Endothelial cell of umbilical vein (primary cell): ENCODE measurements at regions not wholly inside any gene's neighbourhood (a gene's known extent, or its start where the extent isn't known, plus 50 kb on each side); places are given as distances from the start of the nearest gene placed in this dataset.

ENCODE experiments used
- BruUV-seq: library from RNA; stranded (reverse); fragments of 400-500 nt; replicated peaks from 2 replicates; lab custom pipeline; 2021; lab: Mats Ljungman, UMichigan
- CTCF ChIA-PET: fragments of 300-600, 350-600 bp; sonication (Branson Sonifier 250); formaldehyde crosslinking; loops from one replicate; lab custom pipeline; 2021; ENCODE audit warnings: antibody characterized with exemption, inconsistent platforms; lab: Charles Lee
- POLR2A ChIA-PET: fragments of 300-600, 350-600 bp; sonication (Branson Sonifier 250); formaldehyde crosslinking; loops from one replicate; lab custom pipeline; 2021; ENCODE audit warnings: antibody characterized with exemption, inconsistent platforms; lab: Charles Lee
- DNase-seq: peaks from one replicate; pipeline ENCODE4 v3.0.0-alpha.2; 2011; ENCODE audit warnings: low read depth, low spot score
- FAIRE-seq: peaks from 2 replicates; lab custom pipeline; 2011; peaks lifted over from hg19 to GRCh38; lab: Jason Lieb, UNC
- H2AFZ ChIP-seq: 2 replicates; pipeline ENCODE4 v1.6.0; 2012; ENCODE audit warnings: low read depth, low read length, control low read depth, inconsistent platforms
- H3K27ac ChIP-seq: 2 replicates; pipeline ENCODE4 v1.5.1; 2011; ENCODE audit warnings: low read depth, mild to moderate bottlenecking, control low read depth, low read length, moderate library complexity; ENCODE audit not compliant: insufficient read depth
- H3K27me3 ChIP-seq, 2 experiments: 2 replicates each; pipeline versions ENCODE4 v1.6.0 to v1.6.1; 2011; ENCODE audit warnings: low read length in 2 of 2, mixed read lengths in 1 of 2; ENCODE audit not compliant: control insufficient read depth in 2 of 2, insufficient read depth in 2 of 2
- H3K36me3 ChIP-seq, 2 experiments: 2 replicates in 1 of 2; 3 replicates in 1 of 2; pipeline ENCODE4 v1.5.1; 2011; ENCODE audit warnings: low read length in 2 of 2, mild to moderate bottlenecking in 1 of 2, moderate library complexity in 1 of 2; ENCODE audit not compliant: control insufficient read depth in 2 of 2, insufficient read depth in 2 of 2; ENCODE audit errors: extremely low read depth in 1 of 2
- H3K4me1 ChIP-seq: 3 replicates; pipeline ENCODE4 v1.5.1; 2011; ENCODE audit warnings: mild to moderate bottlenecking, low read length; ENCODE audit not compliant: control insufficient read depth, insufficient read depth; ENCODE audit errors: extremely low read depth
- H3K4me2 ChIP-seq: 2 replicates; pipeline ENCODE4 v1.6.1; 2011; ENCODE audit warnings: low read length, control low read depth, mixed read lengths; ENCODE audit not compliant: insufficient read depth
- H3K4me3 ChIP-seq, 3 experiments: fragments of 200-600 bp in 1 of 3; sonication (generic), shearing (Covaris generic) in 1 of 3; replicated peaks in 1 of 3; 2 replicates each; pipeline ENCODE4 v1.5.1; 2011 to 2016; ENCODE audit warnings: control low read depth in 3 of 3, low read length in 3 of 3, mild to moderate bottlenecking in 2 of 3, inconsistent platforms in 1 of 3, low read depth in 1 of 3, moderate library complexity in 1 of 3; ENCODE audit not compliant: insufficient read depth in 1 of 3
- H3K79me2 ChIP-seq: 2 replicates; pipeline ENCODE4 v1.6.0; 2012; ENCODE audit warnings: low read length, inconsistent platforms; ENCODE audit not compliant: control insufficient read depth, insufficient read depth
- H3K9ac ChIP-seq: replicated peaks from 2 replicates; pipeline ENCODE3; 2011; ENCODE audit warnings: low read length, control low read depth; ENCODE audit not compliant: insufficient read depth; ENCODE audit errors: extremely low read depth
- H3K9me1 ChIP-seq: replicated peaks from 3 replicates; pipeline ENCODE4 v1.6.0; 2011; ENCODE audit warnings: mild to moderate bottlenecking, low read length; ENCODE audit not compliant: control insufficient read depth, insufficient read depth; ENCODE audit errors: extremely low read depth
- H3K9me3 ChIP-seq: replicated peaks from 2 replicates; pipeline ENCODE4 v1.5.1; 2012; ENCODE audit warnings: low read length, inconsistent platforms; ENCODE audit not compliant: control insufficient read depth, insufficient read depth
- H4K20me1 ChIP-seq: replicated peaks from 2 replicates; pipeline ENCODE3; 2011; ENCODE audit warnings: mild to moderate bottlenecking, low read length; ENCODE audit not compliant: control insufficient read depth, insufficient read depth; ENCODE audit errors: extremely low read depth
- EZH2 ChIP-seq: IDR thresholded peaks from 2 replicates; pipeline ENCODE4 v1.6.1; 2012; ENCODE audit warnings: borderline replicate concordance, low read depth, mild to moderate bottlenecking, moderate library complexity, low read length, inconsistent platforms; ENCODE audit not compliant: severe bottlenecking
- FOS ChIP-seq: IDR thresholded peaks from 2 replicates; pipeline ENCODE4 v1.6.1; 2011; ENCODE audit warnings: mild to moderate bottlenecking, low read length, moderate library complexity, borderline replicate concordance; ENCODE audit not compliant: insufficient read depth
- GATA2 ChIP-seq: IDR thresholded peaks from 2 replicates; pipeline ENCODE4 v1.7.0; 2011; ENCODE audit warnings: low read depth, mild to moderate bottlenecking, moderate library complexity, mixed read lengths, low read length; ENCODE audit not compliant: insufficient read length, insufficient read depth
- JUN ChIP-seq: IDR thresholded peaks from 2 replicates; pipeline ENCODE4 v1.6.1; 2011; ENCODE audit warnings: borderline replicate concordance, low read depth; ENCODE audit not compliant: insufficient read length, insufficient read depth
- MYC ChIP-seq: IDR thresholded peaks from one replicate; pipeline ENCODE4 v1.6.1; 2011; ENCODE audit warnings: mild to moderate bottlenecking, low read depth, low read length
- POLR2A ChIP-seq: IDR thresholded peaks from 2 replicates; pipeline ENCODE4 v1.6.1; 2012; ENCODE audit warnings: low read depth, mild to moderate bottlenecking, control low read depth, low read length
- POLR2AphosphoS5 ChIP-seq: IDR thresholded peaks from 2 replicates; pipeline ENCODE4 v1.6.1; 2012; ENCODE audit warnings: low read depth, mild to moderate bottlenecking, control low read depth, low read length, moderate library complexity; ENCODE audit not compliant: insufficient read depth
- dilution Hi-C: fragments of 300-500 bp; cut with MboI; formaldehyde crosslinking; loops from one replicate; pipeline ENCODE4 v1.15.0; 2019; ENCODE audit warnings: low sequenced_read_pairs; ENCODE audit not compliant: extremely low pct_ligation_motif_present
- intact Hi-C: fragments of 100-400 bp; cut with micrococcal nuclease; formaldehyde crosslinking; loops from one replicate; pipeline ENCODE4 v1.10.0; 2022
- TF ChIP-seq, protein P1 (sequence below): IDR thresholded peaks from 2 replicates; pipeline ENCODE4 v1.6.1; 2011; ENCODE audit not compliant: insufficient read depth, insufficient read length
- TF ChIP-seq, protein P2 (sequence below), 2 donors: IDR thresholded peaks; 1 replicate in 1 of 2; 2 replicates in 1 of 2; pipeline ENCODE4 v1.5.1; 2011; ENCODE audit warnings: low read length in 2 of 2, mild to moderate bottlenecking in 2 of 2, moderate library complexity in 2 of 2, control low read depth in 1 of 2, inconsistent platforms in 1 of 2, low read depth in 1 of 2; ENCODE audit not compliant: insufficient read depth in 1 of 2; ENCODE audit errors: extremely low read depth in 1 of 2

DNA sequence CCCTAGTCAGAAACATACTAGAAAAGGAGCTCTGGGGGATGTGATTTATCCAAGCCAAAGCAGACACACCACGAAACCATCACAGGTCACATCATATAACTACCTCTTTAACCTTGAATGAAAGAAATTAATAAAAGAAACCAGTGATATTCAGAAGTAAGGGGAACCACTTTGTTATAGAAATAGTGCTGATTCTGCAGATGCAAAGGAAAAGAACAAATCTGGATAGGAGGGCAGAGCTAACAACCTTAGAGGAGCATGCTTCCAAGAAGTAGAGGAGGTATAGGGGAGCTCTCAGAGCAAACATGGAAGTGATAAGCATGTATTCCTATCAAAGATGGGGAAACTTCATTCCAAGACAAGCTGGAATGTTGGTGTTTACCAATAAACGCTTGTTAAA lies 117.0 kb upstream of the MDM1 start:
- intact Hi-C loops: no loop called here
- H3K9me1 ChIP-seq: no peaks in the 10 kb centered on the region
- no peak overlapping the region for H3K9ac ChIP-seq
- H3K4me1 ChIP-seq: no peaks in the 10 kb centered on the region
- TF ChIP-seq, protein P1, sequence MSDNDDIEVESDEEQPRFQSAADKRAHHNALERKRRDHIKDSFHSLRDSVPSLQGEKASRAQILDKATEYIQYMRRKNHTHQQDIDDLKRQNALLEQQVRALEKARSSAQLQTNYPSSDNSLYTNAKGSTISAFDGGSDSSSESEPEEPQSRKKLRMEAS: no peak
- TF ChIP-seq FOS: no peak
- TF ChIP-seq GATA2: no peak
- TF ChIP-seq MYC: no peak
- no peak for TF ChIP-seq EZH2
- TF ChIP-seq, protein P2, sequence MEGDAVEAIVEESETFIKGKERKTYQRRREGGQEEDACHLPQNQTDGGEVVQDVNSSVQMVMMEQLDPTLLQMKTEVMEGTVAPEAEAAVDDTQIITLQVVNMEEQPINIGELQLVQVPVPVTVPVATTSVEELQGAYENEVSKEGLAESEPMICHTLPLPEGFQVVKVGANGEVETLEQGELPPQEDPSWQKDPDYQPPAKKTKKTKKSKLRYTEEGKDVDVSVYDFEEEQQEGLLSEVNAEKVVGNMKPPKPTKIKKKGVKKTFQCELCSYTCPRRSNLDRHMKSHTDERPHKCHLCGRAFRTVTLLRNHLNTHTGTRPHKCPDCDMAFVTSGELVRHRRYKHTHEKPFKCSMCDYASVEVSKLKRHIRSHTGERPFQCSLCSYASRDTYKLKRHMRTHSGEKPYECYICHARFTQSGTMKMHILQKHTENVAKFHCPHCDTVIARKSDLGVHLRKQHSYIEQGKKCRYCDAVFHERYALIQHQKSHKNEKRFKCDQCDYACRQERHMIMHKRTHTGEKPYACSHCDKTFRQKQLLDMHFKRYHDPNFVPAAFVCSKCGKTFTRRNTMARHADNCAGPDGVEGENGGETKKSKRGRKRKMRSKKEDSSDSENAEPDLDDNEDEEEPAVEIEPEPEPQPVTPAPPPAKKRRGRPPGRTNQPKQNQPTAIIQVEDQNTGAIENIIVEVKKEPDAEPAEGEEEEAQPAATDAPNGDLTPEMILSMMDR (IDR thresholded peaks at IDR 0.05; ENCODE audit: extremely low read depth in 1 of 2, insufficient read depth in 1 of 2, low read depth in 1 of 2, low read length in 2 of 2): no peak
- no peak for TF ChIP-seq JUN
- TF ChIP-seq POLR2AphosphoS5: no peak
- TF ChIP-seq POLR2A: no peak
- H2AFZ ChIP-seq: no peak overlapping the region
- peaks cover 0 to 4% of the 10 kb centered on the region in 2 experiments for H3K27me3 ChIP-seq
- no peak overlapping the region for H3K4me3 ChIP-seq
- no peak overlapping the region for H3K27ac ChIP-seq
- no peaks in the 10 kb centered on the region for H3K79me2 ChIP-seq
- DNase-seq (no peak), FAIRE-seq (no peak)
- ChIA-PET CTCF (no interaction called here), POLR2A (no interaction called here)
- no peaks in the 10 kb centered on the region for H3K9me3 ChIP-seq
- dilution Hi-C loops: no loop called here
- BruUV-seq: no TSS peak
- no peak overlapping the region for H3K4me2 ChIP-seq
- H4K20me1 ChIP-seq: no peaks in the 10 kb centered on the region
- H3K36me3 ChIP-seq: no peaks in the 10 kb centered on the region
